Activated CD4-positive, alpha-beta T cell treated with anti-CD3 and anti-CD28 coated beads, Interleukin-10, Interleukin-2, amounts not matched to agents 100 ng/mL and 50 ng/mL, durations not matched to agents 16 hours and 8 hours (primary cell): ENCODE measurements at regions not wholly inside any gene's neighbourhood (a gene's known extent, or its start where the extent isn't known, plus 50 kb on each side); places are given as distances from the start of the nearest gene placed in this dataset.

ENCODE experiments used
- DNase-seq: peaks from one replicate; pipeline ENCODE4 v3.0.0-alpha.2; 2020

GRCh38 chr1:42096554-42096953 is 56.7 kb upstream of the GUCA2B start:
- DNase-seq = no peak

- DNase-seq = no peak
These were observed 64.0 kb upstream of the GUCA2B start for GRCh38 chr1:42089246-42089645.

DNA sequence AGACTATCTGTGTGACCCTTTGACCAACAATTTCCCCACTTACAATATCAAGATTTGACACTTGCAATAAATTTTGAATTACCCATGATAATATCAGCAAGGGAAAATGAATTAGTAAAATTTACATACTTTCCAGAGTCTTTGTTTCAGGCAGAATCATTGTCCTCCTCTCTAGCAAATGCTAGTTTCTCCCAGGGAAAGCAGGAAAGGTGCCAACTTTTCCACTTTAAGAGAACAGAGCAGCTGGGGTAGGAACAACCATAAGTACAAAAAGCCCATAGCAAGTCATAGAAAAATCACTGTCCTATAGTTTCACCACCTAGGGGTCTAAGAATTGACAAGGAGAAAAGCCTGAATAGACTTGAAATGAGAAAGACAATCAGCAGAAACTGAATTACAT is 67.1 kb upstream of the GUCA2B start:
- DNase-seq = no peak

- no peak for DNase-seq
These were observed 67.6 kb upstream of the GUCA2B start for GRCh38 chr1:42085596-42085995.

- no peak for DNase-seq
These were observed 71.7 kb upstream of the GUCA2B start for GRCh38 chr1:42081475-42081874.

GRCh38 chr1:42075179-42075578 is 78.0 kb upstream of the GUCA2B start:
- DNase-seq = no peak

DNA sequence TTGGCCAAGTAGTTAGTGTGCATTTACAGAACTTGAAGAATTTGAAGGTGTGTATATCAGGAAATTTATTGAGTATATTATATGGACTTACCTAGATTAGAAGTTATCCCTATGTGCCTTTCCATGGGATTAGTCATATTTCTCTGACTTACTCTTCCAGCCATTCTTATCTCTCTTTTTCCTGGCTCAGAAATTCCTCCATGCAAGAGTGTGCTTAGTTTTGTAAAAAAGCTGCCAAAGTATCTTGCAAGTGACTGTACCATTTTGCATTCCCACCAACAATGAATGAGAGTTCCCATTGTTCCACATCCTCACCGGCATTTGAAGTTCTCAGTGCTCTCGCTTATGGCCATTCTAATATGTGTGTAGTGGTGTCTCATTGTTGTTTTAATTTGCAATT is 82.2 kb upstream of the GUCA2B start:
- DNase-seq = no peak

- DNase-seq = no peak
These were observed 95.4 kb upstream of the GUCA2B start for GRCh38 chr1:42057800-42058199.

- DNase-seq = no peak
These were observed 96.8 kb upstream of the GUCA2B start for GRCh38 chr1:42056460-42056859.

GRCh38 chr1:42055061-42055460 is 98.1 kb upstream of the GUCA2B start:
- DNase-seq = no peak

GRCh38 chr1:42052072-42052699 is 101.0 kb upstream of the GUCA2B start:
- DNase-seq = no peak

- no peak for DNase-seq
These were observed 105.7 kb upstream of the GUCA2B start for GRCh38 chr1:42047508-42047880.

GRCh38 chr1:42046761-42047507 is 106.3 kb upstream of the GUCA2B start:
- DNase-seq = no peak

- DNase-seq = no peak
These were observed 108.9 kb upstream of the GUCA2B start for GRCh38 chr1:42044346-42044745.

GRCh38 chr1:42043811-42044210 is 109.4 kb upstream of the GUCA2B start:
- DNase-seq = no peak

GRCh38 chr1:42043182-42043581 is 110.0 kb upstream of the GUCA2B start:
- DNase-seq = no peak

- DNase-seq = no peak
These were observed 112.2 kb upstream of the GUCA2B start for GRCh38 chr1:42041031-42041430.

DNA sequence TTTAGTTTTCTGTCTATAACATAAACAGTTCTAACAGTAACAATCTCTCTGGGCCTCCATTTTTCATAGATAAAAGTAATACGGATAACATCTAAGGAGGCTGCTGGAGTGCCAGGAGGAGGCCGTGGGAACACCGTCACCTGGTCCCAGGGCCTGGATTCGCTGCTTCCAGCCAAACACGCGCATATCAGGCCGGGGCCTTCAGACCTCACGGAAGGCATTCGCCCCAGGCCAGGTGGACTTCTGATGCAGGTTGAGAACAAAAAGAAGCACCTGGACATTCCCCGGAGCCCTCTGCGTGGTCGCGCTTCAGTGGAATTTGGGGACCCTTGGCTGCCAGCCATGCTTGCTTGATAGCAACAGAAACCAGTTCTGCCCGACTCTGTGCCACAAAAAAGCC is 113.1 kb upstream of the GUCA2B start:
- no peak for DNase-seq

- no peak for DNase-seq
These were observed 114.9 kb upstream of the GUCA2B start for GRCh38 chr1:42038261-42038660.

- no peak for DNase-seq
These were observed 115.6 kb upstream of the GUCA2B start for GRCh38 chr1:42037586-42037985.

- no peak for DNase-seq
These were observed 116.0 kb upstream of the GUCA2B start for GRCh38 chr1:42037161-42037560.

GRCh38 chr1:42035830-42036604 is 117.2 kb upstream of the GUCA2B start:
- DNase-seq = peak; percentile 97

GRCh38 chr1:42035205-42035829 is 116.6 kb upstream of the HIVEP3 start:
- DNase-seq = peak; percentile 25

- no peak for DNase-seq
These were observed 115.7 kb upstream of the HIVEP3 start for GRCh38 chr1:42034426-42034825.
